ENCODE measurements at regions not wholly inside any gene's neighbourhood (a gene's known extent, or its start where the extent isn't known, plus 50 kb on each side); places are given as distances from the start of the nearest gene placed in this dataset.

DNA sequence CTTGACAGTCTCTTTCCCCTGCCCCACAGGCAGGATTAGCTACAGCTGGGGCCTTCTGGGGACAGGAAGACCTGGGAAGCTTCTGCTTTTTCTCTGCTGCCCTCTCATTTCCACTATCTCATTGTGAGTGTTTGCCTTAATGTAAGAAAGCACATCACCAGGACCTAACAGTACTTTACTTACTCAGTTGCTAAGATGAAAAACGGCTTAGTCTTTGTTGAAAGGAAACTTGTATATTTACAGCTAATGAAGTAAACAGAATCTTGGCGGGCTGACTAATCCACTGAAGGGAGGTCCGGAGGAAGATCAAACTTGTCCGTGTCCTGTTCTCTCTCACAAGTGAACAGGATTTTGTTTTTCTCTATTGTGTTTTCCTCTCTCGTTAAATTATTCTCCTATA lies 128.6 kb downstream of the SOD2 start:
- TF ChIP-seq, protein P1, sequence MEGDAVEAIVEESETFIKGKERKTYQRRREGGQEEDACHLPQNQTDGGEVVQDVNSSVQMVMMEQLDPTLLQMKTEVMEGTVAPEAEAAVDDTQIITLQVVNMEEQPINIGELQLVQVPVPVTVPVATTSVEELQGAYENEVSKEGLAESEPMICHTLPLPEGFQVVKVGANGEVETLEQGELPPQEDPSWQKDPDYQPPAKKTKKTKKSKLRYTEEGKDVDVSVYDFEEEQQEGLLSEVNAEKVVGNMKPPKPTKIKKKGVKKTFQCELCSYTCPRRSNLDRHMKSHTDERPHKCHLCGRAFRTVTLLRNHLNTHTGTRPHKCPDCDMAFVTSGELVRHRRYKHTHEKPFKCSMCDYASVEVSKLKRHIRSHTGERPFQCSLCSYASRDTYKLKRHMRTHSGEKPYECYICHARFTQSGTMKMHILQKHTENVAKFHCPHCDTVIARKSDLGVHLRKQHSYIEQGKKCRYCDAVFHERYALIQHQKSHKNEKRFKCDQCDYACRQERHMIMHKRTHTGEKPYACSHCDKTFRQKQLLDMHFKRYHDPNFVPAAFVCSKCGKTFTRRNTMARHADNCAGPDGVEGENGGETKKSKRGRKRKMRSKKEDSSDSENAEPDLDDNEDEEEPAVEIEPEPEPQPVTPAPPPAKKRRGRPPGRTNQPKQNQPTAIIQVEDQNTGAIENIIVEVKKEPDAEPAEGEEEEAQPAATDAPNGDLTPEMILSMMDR (IDR thresholded peaks at IDR 0.05): no peak
- no peak for TF ChIP-seq POLR2A (IDR thresholded peaks at IDR 0.05)
